H9 (cell line): ENCODE measurements at regions not wholly inside any gene's neighbourhood (a gene's known extent, or its start where the extent isn't known, plus 50 kb on each side); places are given as distances from the start of the nearest gene placed in this dataset.

ENCODE experiments used
- DNase-seq: peaks from one replicate; pipeline ENCODE4 v3.0.0-alpha.2; 2017
- H2AFZ ChIP-seq: one replicate; pipeline ENCODE4 v1.6.1; 2013; ENCODE audit warnings: mild to moderate bottlenecking, low read length, control low read depth, moderate library complexity
- H2AK5ac ChIP-seq: 2 replicates; pipeline ENCODE4 v1.6.1; 2013; ENCODE audit warnings: low read length, control low read depth, mixed read lengths; ENCODE audit not compliant: insufficient read length
- H2BK120ac ChIP-seq: one replicate; pipeline ENCODE4 v1.6.1; 2013; ENCODE audit warnings: low read depth, mild to moderate bottlenecking, low read length, control low read depth, inconsistent platforms; ENCODE audit not compliant: poor library complexity, severe bottlenecking
- H2BK12ac ChIP-seq: 2 replicates; pipeline ENCODE4 v1.6.1; 2013; ENCODE audit warnings: low read length, control low read depth, mixed read lengths, low read depth; ENCODE audit not compliant: insufficient read length
- H2BK15ac ChIP-seq: 2 replicates; pipeline ENCODE4 v1.6.1; 2013; ENCODE audit warnings: low read depth, low read length, control low read depth
- H2BK20ac ChIP-seq: one replicate; pipeline ENCODE4 v1.6.1; 2013; ENCODE audit warnings: low read depth, mild to moderate bottlenecking, low read length, control low read depth, inconsistent platforms; ENCODE audit not compliant: poor library complexity, severe bottlenecking
- H2BK5ac ChIP-seq: 2 replicates; pipeline ENCODE4 v1.6.1; 2013; ENCODE audit warnings: low read length, control low read depth, mixed read lengths; ENCODE audit not compliant: insufficient read length
- H3K14ac ChIP-seq: 2 replicates; pipeline ENCODE4 v1.6.1; 2013; ENCODE audit warnings: low read length, control low read depth; ENCODE audit not compliant: insufficient read depth
- H3K18ac ChIP-seq: 2 replicates; pipeline ENCODE4 v1.6.1; 2013; ENCODE audit warnings: low read depth, mild to moderate bottlenecking, mixed read lengths, low read length, control low read depth; ENCODE audit not compliant: insufficient read length
- H3K23ac ChIP-seq: 2 replicates; pipeline ENCODE4 v1.6.1; 2013; ENCODE audit warnings: low read length, control low read depth, mixed read lengths, low read depth; ENCODE audit not compliant: insufficient read length
- H3K23me2 ChIP-seq: 2 replicates; pipeline ENCODE4 v1.6.1; 2013; ENCODE audit warnings: low read depth, mild to moderate bottlenecking, mixed read lengths, low read length, control low read depth; ENCODE audit not compliant: insufficient read length, poor library complexity, severe bottlenecking
- H3K27ac ChIP-seq: 2 replicates; pipeline ENCODE4 v1.5.1; 2013; ENCODE audit warnings: low read length, control low read depth, mixed read lengths, low read depth; ENCODE audit not compliant: insufficient read length
- H3K27me3 ChIP-seq: 2 replicates; pipeline ENCODE4 v1.6.1; 2013; ENCODE audit warnings: low read length, control low read depth, inconsistent platforms; ENCODE audit not compliant: insufficient read depth
- H3K4ac ChIP-seq: 2 replicates; pipeline ENCODE4 v1.6.1; 2013; ENCODE audit warnings: low read depth, mild to moderate bottlenecking, control low read depth, inconsistent platforms, low read length, moderate library complexity
- H3K4me1 ChIP-seq: 2 replicates; pipeline ENCODE4 v1.6.1; 2013; ENCODE audit warnings: low read length, control low read depth, inconsistent platforms; ENCODE audit not compliant: insufficient read depth
- H3K4me2 ChIP-seq: 2 replicates; pipeline ENCODE4 v1.6.1; 2013; ENCODE audit warnings: low read length, control low read depth, mixed read lengths; ENCODE audit not compliant: insufficient read length, insufficient read depth
- H3K56ac ChIP-seq: 2 replicates; pipeline ENCODE4 v1.6.1; 2013; ENCODE audit warnings: low read depth, mild to moderate bottlenecking, mixed read lengths, low read length, control low read depth; ENCODE audit not compliant: insufficient read length
- H3K79me1 ChIP-seq: 2 replicates; pipeline ENCODE4 v1.6.1; 2013; ENCODE audit warnings: low read depth, mild to moderate bottlenecking, moderate library complexity, low read length, control low read depth, inconsistent platforms; ENCODE audit not compliant: insufficient read depth, poor library complexity, severe bottlenecking
- H3K79me2 ChIP-seq: 2 replicates; pipeline ENCODE4 v1.6.1; 2013; ENCODE audit warnings: low read length, control low read depth, inconsistent platforms; ENCODE audit not compliant: insufficient read depth
- H3K9ac ChIP-seq: 2 replicates; pipeline ENCODE4 v1.6.1; 2013; ENCODE audit warnings: low read length, control low read depth, mixed read lengths; ENCODE audit not compliant: insufficient read length; ENCODE audit errors: extremely low read depth
- H3K9me3 ChIP-seq: one replicate; pipeline ENCODE4 v1.6.1; 2013; ENCODE audit warnings: low read depth, low read length, inconsistent platforms; ENCODE audit not compliant: control insufficient read depth
- H3T11ph ChIP-seq: one replicate; pipeline ENCODE4 v1.6.1; 2013; ENCODE audit warnings: mild to moderate bottlenecking, low read length, control low read depth, inconsistent platforms
- H4K20me1 ChIP-seq: one replicate; pipeline ENCODE4 v1.6.1; 2013; ENCODE audit not compliant: control insufficient read depth, insufficient read length, insufficient read depth
- H4K5ac ChIP-seq: 2 replicates; pipeline ENCODE4 v1.6.1; 2013; ENCODE audit warnings: low read depth, mild to moderate bottlenecking, mixed read lengths, low read length, control low read depth; ENCODE audit not compliant: insufficient read length
- H4K8ac ChIP-seq: replicated peaks from 2 replicates; pipeline ENCODE4 v1.6.1; 2013; ENCODE audit warnings: low read length, control low read depth, mixed read lengths, low read depth; ENCODE audit not compliant: insufficient read length
- H4K91ac ChIP-seq: 2 replicates; pipeline ENCODE4 v1.6.1; 2013; ENCODE audit warnings: low read depth, mild to moderate bottlenecking, moderate library complexity, mixed read lengths, low read length, control low read depth; ENCODE audit not compliant: insufficient read length
- H3K27ac Mint-ChIP-seq, 3 experiments: 2 replicates in 2 of 3; 3 replicates in 1 of 3; pipeline ENCODE4 v1.8.0; 2020 to 2021; ENCODE audit warnings: mixed read lengths in 3 of 3, mild to moderate bottlenecking in 1 of 3, moderate library complexity in 1 of 3
- H3K27me3 Mint-ChIP-seq: 2 replicates; pipeline ENCODE4 v1.8.0; 2021; ENCODE audit warnings: low read depth, mild to moderate bottlenecking, moderate library complexity, mixed read lengths
- H3K36me3 Mint-ChIP-seq, 3 experiments: 2 replicates in 2 of 3; 3 replicates in 1 of 3; pipeline ENCODE4 v1.8.0; 2020 to 2021; ENCODE audit warnings: low read depth in 3 of 3, mixed read lengths in 3 of 3; ENCODE audit not compliant: insufficient read depth in 1 of 3
- H3K4me1 Mint-ChIP-seq, 2 experiments: 2 replicates each; pipeline ENCODE4 v1.8.0; 2020; ENCODE audit warnings: mixed read lengths in 2 of 2
- H3K4me3 Mint-ChIP-seq, 2 experiments: 2 replicates in 1 of 2; 3 replicates in 1 of 2; pipeline ENCODE4 v1.8.0; 2020 to 2021; ENCODE audit warnings: mild to moderate bottlenecking in 2 of 2, mixed read lengths in 2 of 2, moderate library complexity in 1 of 2
- H3K9me3 Mint-ChIP-seq, 2 experiments: 2 replicates in 1 of 2; 3 replicates in 1 of 2; pipeline ENCODE4 v1.8.0; 2020; ENCODE audit warnings: mild to moderate bottlenecking in 2 of 2, mixed read lengths in 2 of 2, moderate library complexity in 1 of 2
- CTCF ChIP-seq: fragments of 200-600 bp; sonication (generic); conservative IDR thresholded peaks from 3 replicates; pipeline ENCODE4 v1.8.0; 2021; ENCODE audit warnings: antibody characterized with exemption, mild to moderate bottlenecking
- WGBS: extraction: QIAGEN DNeasy Blood & Tissue Kit; methylation state at CpG from one replicate; pipeline ENCODE4 v1.1.7; 2013; ENCODE audit warnings: missing lambda C conversion rate, low lambda C conversion rate, mixed read lengths; ENCODE audit not compliant: insufficient read length; ENCODE audit errors: extremely low coverage; 5-methylcytosine and 5-hydroxymethylcytosine counted together

GRCh38 chr18:78580835-78581339 is 398.7 kb upstream of the SALL3 start:
- Mint-ChIP-seq H3K36me3 (peaks cover 0 to 5% (median 0%) of the 10 kb centered on the region in 3 experiments; a peak in 4 of 7 replicates), H3K27ac (no peak overlapping the region), H3K4me3 (no peak overlapping the region), H3K4me1 (peaks cover 0 to 4% of the 10 kb centered on the region in 2 experiments; a peak in 1 of 4 replicates), H3K9me3 (peaks cover 8 to 22% of the 10 kb centered on the region in 2 experiments; a peak in 4 of 5 replicates), H3K27me3 (no peaks in the 10 kb centered on the region; the same call in 1 of the 2 replicates)
- no peaks in the 10 kb centered on the region for H3K79me2 ChIP-seq
- no peak overlapping the region for H3K23ac ChIP-seq
- H2BK12ac ChIP-seq, result no peak overlapping the region
- H3T11ph ChIP-seq, result no peak overlapping the region
- H3K27ac ChIP-seq, result no peak overlapping the region
- H2BK120ac ChIP-seq, result no peak overlapping the region
- no peak overlapping the region for H3K4me2 ChIP-seq
- H2AFZ ChIP-seq, result no peak overlapping the region
- no peaks in the 10 kb centered on the region for H4K20me1 ChIP-seq
- no peaks in the 10 kb centered on the region for H3K27me3 ChIP-seq
- H3K4me1 ChIP-seq, result no peaks in the 10 kb centered on the region
- no peaks in the 10 kb centered on the region for H3K9me3 ChIP-seq
- no peak overlapping the region for H4K8ac ChIP-seq
- no peak overlapping the region for H4K91ac ChIP-seq
- H4K5ac ChIP-seq, result no peak overlapping the region
- no peak overlapping the region for H3K4ac ChIP-seq
- peak; percentile 51 for TF ChIP-seq CTCF
- H2BK15ac ChIP-seq, result no peak overlapping the region
- no peaks in the 10 kb centered on the region for H3K79me1 ChIP-seq
- H3K23me2 ChIP-seq, result no peaks in the 10 kb centered on the region
- H3K9ac ChIP-seq, result no peak overlapping the region
- no peak overlapping the region for H2AK5ac ChIP-seq
- H2BK5ac ChIP-seq, result no peak overlapping the region
- no peak overlapping the region for H3K18ac ChIP-seq
- DNase-seq, result no peak
- H3K14ac ChIP-seq, result no peak overlapping the region
- H3K56ac ChIP-seq, result no peak overlapping the region
- WGBS, result no CpG with 5 or more reads among the region's 7 CpGs
- no peak overlapping the region for H2BK20ac ChIP-seq
